ENCODE measurements at regions not wholly inside any gene's neighbourhood (a gene's known extent, or its start where the extent isn't known, plus 50 kb on each side); places are given as distances from the start of the nearest gene placed in this dataset.

DNA sequence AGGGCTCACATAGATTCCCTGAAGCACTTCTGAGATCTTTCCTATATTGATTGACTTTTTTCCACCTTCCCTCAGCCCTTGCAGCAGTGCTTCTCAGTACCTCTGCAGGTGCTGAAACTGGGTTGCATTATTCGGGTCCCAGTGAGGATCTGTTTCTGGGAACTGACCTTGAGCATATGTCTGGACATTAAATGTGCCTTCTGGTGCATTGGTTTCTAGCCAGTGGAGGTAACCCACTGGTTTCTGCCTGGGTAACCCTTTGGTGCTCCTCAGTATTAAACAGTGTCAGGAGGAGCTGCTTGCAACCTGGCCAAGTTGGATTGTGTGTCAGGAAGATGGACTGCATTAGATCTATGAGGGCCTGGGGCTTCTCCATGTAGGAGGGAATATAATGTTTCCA lies 213.3 kb upstream of the KCND2 start:
- Histone ChIP-seq H3K4me2 (ENCODE audit: low read length) (no peak overlapping the region), H3K4me1 (ENCODE audit: control insufficient read depth, low read length) (no peaks in the 10 kb centered on the region), H3K36me3 (ENCODE audit: control insufficient read depth, low read length) (no peaks in the 10 kb centered on the region), H3K4me3 (ENCODE audit: low read length) (no peak overlapping the region), H4K20me1 (ENCODE audit: control insufficient read depth, insufficient read depth, low read depth, low read length) (no peaks in the 10 kb centered on the region), H3K79me2 (ENCODE audit: control insufficient read depth, low read length) (no peaks in the 10 kb centered on the region), H3K27me3 (ENCODE audit: control insufficient read depth, low read length) (no peaks in the 10 kb centered on the region), H3F3A (ENCODE audit: control insufficient read depth, insufficient read depth) (no peaks in the 10 kb centered on the region), H3K9me2 (replicated peaks; ENCODE audit: control insufficient read depth, low read length) (no peaks in the 10 kb centered on the region), H3K27ac (ENCODE audit: low read depth, low read length) (no peak overlapping the region), H3K9me3 (ENCODE audit: control insufficient read depth, insufficient read depth, low read length) (peaks cover 3% of the 10 kb centered on the region; the same call in 1 of the 2 replicates)
- TF ChIP-seq, protein P1, sequence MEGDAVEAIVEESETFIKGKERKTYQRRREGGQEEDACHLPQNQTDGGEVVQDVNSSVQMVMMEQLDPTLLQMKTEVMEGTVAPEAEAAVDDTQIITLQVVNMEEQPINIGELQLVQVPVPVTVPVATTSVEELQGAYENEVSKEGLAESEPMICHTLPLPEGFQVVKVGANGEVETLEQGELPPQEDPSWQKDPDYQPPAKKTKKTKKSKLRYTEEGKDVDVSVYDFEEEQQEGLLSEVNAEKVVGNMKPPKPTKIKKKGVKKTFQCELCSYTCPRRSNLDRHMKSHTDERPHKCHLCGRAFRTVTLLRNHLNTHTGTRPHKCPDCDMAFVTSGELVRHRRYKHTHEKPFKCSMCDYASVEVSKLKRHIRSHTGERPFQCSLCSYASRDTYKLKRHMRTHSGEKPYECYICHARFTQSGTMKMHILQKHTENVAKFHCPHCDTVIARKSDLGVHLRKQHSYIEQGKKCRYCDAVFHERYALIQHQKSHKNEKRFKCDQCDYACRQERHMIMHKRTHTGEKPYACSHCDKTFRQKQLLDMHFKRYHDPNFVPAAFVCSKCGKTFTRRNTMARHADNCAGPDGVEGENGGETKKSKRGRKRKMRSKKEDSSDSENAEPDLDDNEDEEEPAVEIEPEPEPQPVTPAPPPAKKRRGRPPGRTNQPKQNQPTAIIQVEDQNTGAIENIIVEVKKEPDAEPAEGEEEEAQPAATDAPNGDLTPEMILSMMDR (IDR thresholded peaks at IDR 0.05; ENCODE audit: low read depth, low read length, poor library complexity, severe bottlenecking): no peak
- no peak for TF ChIP-seq EZH2phosphoT487 (IDR thresholded peaks at IDR 0.05; ENCODE audit: borderline replicate concordance, low read length)

DNA sequence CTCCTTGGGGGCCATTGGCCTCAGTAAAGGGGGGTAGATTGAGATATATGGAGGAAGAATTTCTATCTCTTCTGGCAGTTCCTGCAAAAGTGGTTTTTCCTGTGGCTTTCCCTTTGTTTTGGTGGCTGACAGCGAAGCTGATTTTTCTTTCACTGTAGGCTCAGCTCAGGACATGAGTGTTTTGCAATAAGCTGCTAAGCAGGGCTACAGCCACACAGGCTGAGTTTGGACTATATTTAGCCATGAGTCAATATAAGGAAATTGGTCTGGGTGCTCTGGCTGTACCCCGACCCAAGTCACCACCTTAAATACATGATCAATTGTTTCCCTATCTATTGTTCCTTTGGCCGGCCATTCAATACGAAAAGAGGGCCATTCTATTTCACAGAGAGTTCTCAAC lies 212.7 kb upstream of the KCND2 start:
- H3F3A ChIP-seq (ENCODE audit: control insufficient read depth, insufficient read depth): no peaks in the 10 kb centered on the region
- no peak overlapping the region for H3K4me3 ChIP-seq (ENCODE audit: low read length)
- H3K4me2 ChIP-seq (ENCODE audit: low read length): no peak overlapping the region
- H3K27ac ChIP-seq (ENCODE audit: low read depth, low read length): no peak overlapping the region
- TF ChIP-seq EZH2phosphoT487 (IDR thresholded peaks at IDR 0.05; ENCODE audit: borderline replicate concordance, low read length): no peak
- TF ChIP-seq, protein P1 (IDR thresholded peaks at IDR 0.05; ENCODE audit: low read depth, low read length, poor library complexity, severe bottlenecking): no peak
- H4K20me1 ChIP-seq (ENCODE audit: control insufficient read depth, insufficient read depth, low read depth, low read length): no peaks in the 10 kb centered on the region
- no peaks in the 10 kb centered on the region for H3K36me3 ChIP-seq (ENCODE audit: control insufficient read depth, low read length)
- peaks cover 3% of the 10 kb centered on the region; the same call in 1 of the 2 replicates for H3K9me3 ChIP-seq (ENCODE audit: control insufficient read depth, insufficient read depth, low read length)
- no peaks in the 10 kb centered on the region for H3K27me3 ChIP-seq (ENCODE audit: control insufficient read depth, low read length)
- no peaks in the 10 kb centered on the region for H3K4me1 ChIP-seq (ENCODE audit: control insufficient read depth, low read length)
- no peaks in the 10 kb centered on the region for H3K9me2 ChIP-seq (replicated peaks; ENCODE audit: control insufficient read depth, low read length)
- H3K79me2 ChIP-seq (ENCODE audit: control insufficient read depth, low read length): no peaks in the 10 kb centered on the region

DNA sequence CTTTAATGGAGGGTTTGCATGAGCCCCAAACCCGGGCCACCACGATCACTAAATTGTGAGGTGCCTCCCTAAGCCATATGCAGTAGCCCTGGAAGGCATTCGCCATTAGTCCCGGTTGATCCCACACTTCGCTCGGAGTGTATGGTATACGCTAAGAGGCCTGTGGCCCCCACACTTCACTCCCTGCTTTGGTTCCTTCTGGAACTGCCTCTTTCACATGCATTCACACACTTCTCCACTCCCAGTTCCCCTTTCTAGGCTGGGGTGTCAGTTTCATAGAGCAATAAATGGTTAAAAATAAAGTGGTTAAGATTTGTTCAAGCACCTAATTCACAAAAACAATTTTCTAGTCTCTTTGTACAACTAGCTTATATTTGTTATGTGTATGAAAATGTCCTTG lies 212.1 kb upstream of the KCND2 start:
- no peak overlapping the region for H3K4me2 ChIP-seq (ENCODE audit: low read length)
- H4K20me1 ChIP-seq (ENCODE audit: control insufficient read depth, insufficient read depth, low read depth, low read length): no peaks in the 10 kb centered on the region
- H3K79me2 ChIP-seq (ENCODE audit: control insufficient read depth, low read length): no peaks in the 10 kb centered on the region
- H3K9me2 ChIP-seq (replicated peaks; ENCODE audit: control insufficient read depth, low read length): no peaks in the 10 kb centered on the region
- peaks cover 3% of the 10 kb centered on the region; the same call in 1 of the 2 replicates for H3K9me3 ChIP-seq (ENCODE audit: control insufficient read depth, insufficient read depth, low read length)
- no peak for TF ChIP-seq EZH2phosphoT487 (IDR thresholded peaks at IDR 0.05; ENCODE audit: borderline replicate concordance, low read length)
- TF ChIP-seq, protein P1 (IDR thresholded peaks at IDR 0.05; ENCODE audit: low read depth, low read length, poor library complexity, severe bottlenecking): no peak
- no peak overlapping the region for H3K27ac ChIP-seq (ENCODE audit: low read depth, low read length)
- H3F3A ChIP-seq (ENCODE audit: control insufficient read depth, insufficient read depth): no peaks in the 10 kb centered on the region
- H3K4me3 ChIP-seq (ENCODE audit: low read length): no peak overlapping the region
- H3K4me1 ChIP-seq (ENCODE audit: control insufficient read depth, low read length): no peaks in the 10 kb centered on the region
- no peaks in the 10 kb centered on the region for H3K36me3 ChIP-seq (ENCODE audit: control insufficient read depth, low read length)
- no peaks in the 10 kb centered on the region for H3K27me3 ChIP-seq (ENCODE audit: control insufficient read depth, low read length)

All from DOHH2 (cell line).